Effector memory CD8-positive, alpha-beta T cell (primary cell): ENCODE measurements at regions not wholly inside any gene's neighbourhood (a gene's known extent, or its start where the extent isn't known, plus 50 kb on each side); places are given as distances from the start of the nearest gene placed in this dataset.
"Not testable (repeated sequence)": the region's sequence is repeated elsewhere in the genome, so short reads cannot be mapped to it uniquely, and the experiment has no call there.

Experiments
- ATAC-seq: fragments of 150-1000 bp; cut with Tn5 transposase; replicated peaks from 2 replicates; pipeline ENCODE4 v1.10.0; 2021; ENCODE audit warnings: mild to moderate bottlenecking, moderate library complexity
- DNase-seq, 3 experiments: peaks; one replicate each; pipeline ENCODE4 v3.0.0; 2021
- H3K27ac Mint-ChIP-seq, 2 donors: one replicate each; pipeline ENCODE4 v1.8.0; 2022; ENCODE audit warnings: mild to moderate bottlenecking in 2 of 2, mixed read lengths in 2 of 2, moderate library complexity in 2 of 2
- H3K27me3 Mint-ChIP-seq, 2 donors: one replicate each; pipeline ENCODE4 v1.8.0; 2022; ENCODE audit warnings: mixed read lengths in 2 of 2
- H3K36me3 Mint-ChIP-seq: one replicate; pipeline ENCODE4 v1.8.0; 2022; ENCODE audit warnings: mild to moderate bottlenecking, moderate library complexity, mixed read lengths; ENCODE audit not compliant: insufficient read depth
- H3K4me1 Mint-ChIP-seq, 2 donors: one replicate each; pipeline ENCODE4 v1.8.0; 2022; ENCODE audit warnings: low read depth in 2 of 2, mixed read lengths in 2 of 2
- H3K4me3 Mint-ChIP-seq, 2 donors: one replicate each; pipeline ENCODE4 v1.8.0; 2022; ENCODE audit warnings: mild to moderate bottlenecking in 2 of 2, mixed read lengths in 2 of 2, moderate library complexity in 2 of 2
- H3K9me3 Mint-ChIP-seq, 2 donors: one replicate each; pipeline ENCODE4 v1.8.0; 2022; ENCODE audit warnings: mixed read lengths in 2 of 2

GRCh38 chr14:51598924-51599600 lies 52.6 kb upstream of the FRMD6 start:
- not testable (repeated sequence) for H3K4me3 Mint-ChIP-seq, H3K9me3 Mint-ChIP-seq, H3K4me1 Mint-ChIP-seq, ATAC-seq, H3K36me3 Mint-ChIP-seq, H3K27ac Mint-ChIP-seq, DNase-seq
- peaks cover 50 to 59% of the 10 kb centered on the region in 2 donors for H3K27me3 Mint-ChIP-seq

DNA sequence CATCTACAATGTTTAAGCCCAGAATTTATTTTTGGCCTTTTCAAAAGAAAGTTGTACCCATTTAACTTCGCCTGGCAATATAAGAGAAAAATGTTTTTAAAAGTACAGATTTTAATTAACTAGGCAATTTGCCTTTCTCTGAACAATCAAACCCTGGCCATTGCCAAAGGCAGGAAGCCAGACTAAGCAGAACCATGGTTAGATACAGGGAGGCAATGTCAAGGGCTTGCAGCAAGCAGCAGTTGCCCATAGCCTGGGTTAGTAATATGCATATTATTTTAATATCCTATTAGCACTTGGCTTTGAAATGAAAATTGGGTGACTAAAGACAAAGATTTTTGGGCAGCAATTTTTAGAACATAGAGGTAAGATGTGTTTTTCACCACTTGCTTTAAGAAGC lies 51.1 kb upstream of the FRMD6 start:
- Mint-ChIP-seq H3K27me3 (peaks cover 43 to 62% of the 10 kb centered on the region in 2 donors), H3K4me3 (no peak overlapping the region), H3K36me3 (no peaks in the 10 kb centered on the region), H3K27ac (no peak overlapping the region), H3K4me1 (peaks cover 0 to 4% of the 10 kb centered on the region in 2 donors), H3K9me3 (no peaks in the 10 kb centered on the region)
- ATAC-seq (no peak), DNase-seq (no peak)
